ENCODE measurements at regions not wholly inside any gene's neighbourhood (a gene's known extent, or its start where the extent isn't known, plus 50 kb on each side); places are given as distances from the start of the nearest gene placed in this dataset.

DNA sequence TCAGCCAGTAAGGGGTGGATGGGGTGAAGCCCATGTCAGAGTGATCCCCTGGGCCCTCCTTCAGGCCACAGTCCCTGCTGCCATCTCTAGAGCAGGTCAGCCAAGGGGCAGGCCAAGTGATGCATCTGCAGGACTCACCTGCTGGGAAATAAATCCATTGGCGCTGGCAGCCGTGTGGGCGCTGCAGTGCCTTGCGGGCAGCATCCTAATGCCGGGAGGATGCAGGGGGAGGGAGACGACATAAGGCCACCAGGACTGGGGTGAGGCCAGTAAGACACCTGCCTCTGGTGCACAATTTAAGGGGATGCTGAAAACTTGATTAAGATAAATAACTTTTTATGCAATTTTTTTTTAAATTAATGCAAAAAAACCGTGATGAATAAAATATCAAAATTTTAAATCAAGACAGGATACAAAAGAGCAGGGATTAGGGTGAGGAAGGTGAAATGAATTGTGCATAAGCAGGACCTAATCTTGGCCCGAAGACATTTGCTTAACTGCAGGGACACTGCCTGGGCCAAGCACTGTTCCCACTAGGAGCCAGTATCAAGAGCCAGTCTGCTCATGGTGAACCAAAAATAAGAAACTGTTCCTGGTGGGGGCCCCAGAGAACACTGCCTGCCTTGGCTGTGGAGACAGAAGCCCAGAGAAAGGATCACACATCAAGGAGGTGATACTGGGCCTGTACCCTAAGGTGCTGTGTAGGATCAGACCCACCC, 67.5 kb upstream of the CPLX2 start:
- no peak for DNase-seq (ENCODE audit: low read depth)
- no peak overlapping the region for H3K4me3 ChIP-seq (ENCODE audit: low read depth, low read length)
- TF ChIP-seq, protein P1, sequence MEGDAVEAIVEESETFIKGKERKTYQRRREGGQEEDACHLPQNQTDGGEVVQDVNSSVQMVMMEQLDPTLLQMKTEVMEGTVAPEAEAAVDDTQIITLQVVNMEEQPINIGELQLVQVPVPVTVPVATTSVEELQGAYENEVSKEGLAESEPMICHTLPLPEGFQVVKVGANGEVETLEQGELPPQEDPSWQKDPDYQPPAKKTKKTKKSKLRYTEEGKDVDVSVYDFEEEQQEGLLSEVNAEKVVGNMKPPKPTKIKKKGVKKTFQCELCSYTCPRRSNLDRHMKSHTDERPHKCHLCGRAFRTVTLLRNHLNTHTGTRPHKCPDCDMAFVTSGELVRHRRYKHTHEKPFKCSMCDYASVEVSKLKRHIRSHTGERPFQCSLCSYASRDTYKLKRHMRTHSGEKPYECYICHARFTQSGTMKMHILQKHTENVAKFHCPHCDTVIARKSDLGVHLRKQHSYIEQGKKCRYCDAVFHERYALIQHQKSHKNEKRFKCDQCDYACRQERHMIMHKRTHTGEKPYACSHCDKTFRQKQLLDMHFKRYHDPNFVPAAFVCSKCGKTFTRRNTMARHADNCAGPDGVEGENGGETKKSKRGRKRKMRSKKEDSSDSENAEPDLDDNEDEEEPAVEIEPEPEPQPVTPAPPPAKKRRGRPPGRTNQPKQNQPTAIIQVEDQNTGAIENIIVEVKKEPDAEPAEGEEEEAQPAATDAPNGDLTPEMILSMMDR (IDR thresholded peaks at IDR 0.05; ENCODE audit: insufficient read depth, low read length), result no peak

DNA sequence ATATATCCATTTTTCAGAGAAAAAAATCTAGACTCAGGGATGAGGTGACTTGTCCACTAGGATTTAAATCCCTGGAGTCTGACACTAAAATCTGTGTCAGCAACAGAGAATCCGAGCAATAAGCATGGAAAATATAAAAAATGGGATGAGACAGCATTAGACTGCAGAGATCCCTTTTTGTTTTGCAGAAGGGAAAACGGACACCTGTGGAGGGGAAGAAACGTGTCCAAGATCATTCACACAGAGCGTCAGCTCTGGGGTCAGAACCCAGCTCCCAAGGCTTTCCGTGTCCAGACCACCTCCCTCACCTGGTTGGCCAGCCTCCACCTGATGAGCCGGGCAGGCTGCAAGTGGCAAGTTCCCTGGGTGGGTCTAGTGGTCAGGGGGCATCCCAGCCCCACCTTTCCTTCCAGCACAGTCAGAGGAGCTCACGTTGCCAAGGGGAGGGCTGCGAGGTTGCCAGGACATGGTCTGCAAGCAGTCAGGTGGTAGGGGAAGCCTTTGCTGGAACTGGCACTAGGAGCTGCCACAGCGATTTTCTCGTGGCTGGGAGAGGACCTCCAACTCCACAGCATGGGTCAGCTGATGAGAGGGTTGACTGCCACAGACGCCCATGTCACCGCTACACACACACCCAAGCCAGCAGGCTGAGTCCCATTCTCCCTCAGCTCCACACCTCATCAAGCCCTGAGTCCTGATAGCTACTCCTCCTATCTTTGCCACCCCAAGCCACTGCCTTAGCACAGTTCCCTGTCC, 65.9 kb upstream of the CPLX2 start:
- TF ChIP-seq, protein P1 (IDR thresholded peaks at IDR 0.05; ENCODE audit: insufficient read depth, low read length), result no peak
- H3K4me3 ChIP-seq (ENCODE audit: low read depth, low read length), result no peak overlapping the region
- DNase-seq (ENCODE audit: low read depth), result no peak

DNA sequence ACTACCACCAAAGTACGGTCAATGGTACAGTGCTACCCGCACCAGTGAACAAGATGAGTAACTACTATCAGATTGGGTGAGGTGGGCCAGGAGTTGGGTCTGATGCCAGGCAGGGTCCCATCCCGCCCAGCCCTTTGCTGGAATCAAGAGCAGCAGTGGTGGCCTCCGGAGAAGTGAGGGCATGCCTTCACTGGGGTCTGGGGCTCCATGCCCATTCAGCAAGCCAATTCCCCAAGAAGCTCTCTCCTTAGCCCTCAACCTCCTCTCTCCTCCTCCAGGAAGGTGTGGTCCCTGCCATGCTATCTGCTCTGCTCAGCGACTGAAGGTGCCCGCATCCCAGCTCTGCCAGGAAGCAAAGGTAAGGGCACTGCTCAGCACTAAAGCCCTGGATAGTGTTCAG, 62.7 kb upstream of the CPLX2 start:
- DNase-seq (ENCODE audit: low read depth), result no peak

DNA sequence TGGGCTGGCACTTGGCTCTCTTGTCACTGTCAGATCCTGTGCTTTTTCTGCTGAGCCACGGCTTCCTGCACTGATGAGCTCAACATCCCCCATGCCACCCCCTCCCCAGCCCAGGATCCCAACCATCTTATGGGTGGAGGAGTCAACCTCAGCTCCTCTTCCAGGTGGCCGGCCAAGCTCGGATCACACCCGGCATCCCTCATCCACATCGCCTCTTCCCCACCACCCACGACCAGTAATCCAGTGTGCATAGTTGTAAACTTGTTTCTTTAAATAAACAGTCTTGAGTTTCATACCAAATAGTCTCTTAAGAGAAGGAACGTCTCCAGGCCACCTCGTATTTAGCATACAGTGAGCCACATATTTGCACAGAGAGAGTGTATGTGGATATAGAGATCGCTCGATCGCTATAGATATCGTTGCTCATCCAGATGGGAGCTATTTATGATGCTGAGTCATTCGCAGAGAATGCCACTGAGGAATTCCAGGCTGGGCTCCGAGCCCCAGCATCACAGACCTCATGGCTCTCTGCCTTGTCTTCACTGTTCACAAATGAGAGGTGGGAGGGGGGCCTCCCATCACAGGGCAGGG, 61.8 kb upstream of the CPLX2 start:
- H3K4me3 ChIP-seq (ENCODE audit: low read depth, low read length), result no peak overlapping the region
- TF ChIP-seq, protein P1 (IDR thresholded peaks at IDR 0.05; ENCODE audit: insufficient read depth, low read length), result no peak
- peak; percentile 30 for DNase-seq (ENCODE audit: low read depth)

More for the DNA sequence above, 62.7 kb upstream of the CPLX2 start:
- TF ChIP-seq, protein P1 (IDR thresholded peaks at IDR 0.05; ENCODE audit: insufficient read depth, low read length), result no peak
- H3K4me3 ChIP-seq (ENCODE audit: low read depth, low read length), result no peak overlapping the region

DNA sequence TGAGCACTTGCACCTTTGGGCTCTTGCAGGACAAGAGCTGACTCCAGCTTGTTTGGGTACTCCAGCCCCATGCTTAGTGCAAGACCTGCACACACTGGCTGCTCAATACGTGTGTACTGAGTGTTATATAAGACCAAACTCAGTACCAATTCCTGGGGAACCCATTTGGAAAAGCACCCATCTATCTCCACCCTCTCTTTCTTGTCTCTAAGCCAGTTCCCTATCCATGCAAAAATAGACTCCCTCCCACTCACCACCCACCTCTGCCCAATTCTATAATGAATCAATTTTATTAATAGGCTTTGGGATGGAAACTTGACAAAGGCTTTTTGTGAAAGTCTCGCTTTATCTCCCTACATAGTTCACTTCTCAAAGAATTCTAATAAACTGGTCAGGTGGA, 60.9 kb upstream of the CPLX2 start:
- no peak overlapping the region for H3K4me3 ChIP-seq (ENCODE audit: low read depth, low read length)
- TF ChIP-seq, protein P1 (IDR thresholded peaks at IDR 0.05; ENCODE audit: insufficient read depth, low read length), result no peak
- DNase-seq (ENCODE audit: low read depth), result no peak

DNA sequence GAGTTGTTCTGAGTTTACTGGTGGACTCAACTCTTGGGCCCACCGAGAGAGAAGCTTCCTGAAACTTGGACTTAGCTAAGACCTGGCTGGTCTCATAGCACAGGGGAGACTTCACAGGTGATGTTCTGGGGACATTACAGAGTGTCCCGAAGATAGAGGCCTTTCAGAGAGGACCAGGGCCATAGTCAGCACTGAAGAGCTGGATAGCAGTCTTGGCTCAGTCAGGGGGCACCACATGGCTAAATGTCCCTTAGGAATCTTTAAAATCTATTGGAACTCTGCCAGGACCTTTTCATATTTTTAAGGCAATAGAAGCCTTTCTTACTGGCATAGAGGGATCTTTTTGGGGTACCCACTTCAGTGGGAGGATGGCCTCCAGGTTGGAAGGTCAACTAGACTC, 59.8 kb upstream of the CPLX2 start:
- DNase-seq (ENCODE audit: low read depth), result no peak
- TF ChIP-seq, protein P1 (IDR thresholded peaks at IDR 0.05; ENCODE audit: insufficient read depth, low read length), result no peak
- H3K4me3 ChIP-seq (ENCODE audit: low read depth, low read length), result no peak overlapping the region

Measured in fibroblast of the aortic adventitia (primary cell).